GM12874 (cell line): ENCODE measurements at regions not wholly inside any gene's neighbourhood (a gene's known extent, or its start where the extent isn't known, plus 50 kb on each side); places are given as distances from the start of the nearest gene placed in this dataset.

ENCODE experiments used
- TF ChIP-seq, protein P1 (sequence below): IDR thresholded peaks from 2 replicates; pipeline ENCODE4 v1.5.1; 2011; ENCODE audit warnings: low read depth, mild to moderate bottlenecking, control low read depth, low read length, moderate library complexity; ENCODE audit not compliant: insufficient read depth

DNA sequence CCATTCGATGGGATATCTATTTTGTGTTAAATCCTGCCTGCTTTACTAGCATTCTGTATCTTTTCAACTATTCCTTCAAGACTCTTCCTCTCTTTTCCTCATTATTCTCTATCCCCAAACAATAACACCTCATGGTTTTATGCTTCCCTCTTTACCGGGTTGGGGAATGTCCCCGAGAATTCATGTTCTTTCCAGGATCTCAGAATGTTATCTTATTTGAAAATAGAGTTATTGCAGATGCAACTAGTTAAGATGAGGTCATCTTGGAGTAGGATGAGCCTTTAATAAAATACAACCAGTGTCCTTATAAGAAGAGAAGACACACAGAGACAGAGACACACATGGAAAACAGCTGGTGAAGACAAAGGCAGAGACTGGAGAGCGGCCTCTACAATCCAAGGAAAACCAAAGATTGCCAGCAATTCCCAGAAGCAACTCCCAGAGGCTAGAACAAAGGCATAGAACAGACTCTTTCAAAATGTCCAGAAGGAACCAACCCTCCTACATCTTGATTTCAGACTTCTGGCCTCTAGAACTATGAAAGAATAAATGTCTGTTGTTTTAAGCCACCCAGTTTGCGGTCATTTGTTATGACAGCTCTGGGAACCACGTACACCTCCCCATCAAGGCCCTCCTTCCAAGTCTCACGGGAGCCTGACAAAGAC, 126.8 kb upstream of the TNFAIP3 start:
- TF ChIP-seq, protein P1, sequence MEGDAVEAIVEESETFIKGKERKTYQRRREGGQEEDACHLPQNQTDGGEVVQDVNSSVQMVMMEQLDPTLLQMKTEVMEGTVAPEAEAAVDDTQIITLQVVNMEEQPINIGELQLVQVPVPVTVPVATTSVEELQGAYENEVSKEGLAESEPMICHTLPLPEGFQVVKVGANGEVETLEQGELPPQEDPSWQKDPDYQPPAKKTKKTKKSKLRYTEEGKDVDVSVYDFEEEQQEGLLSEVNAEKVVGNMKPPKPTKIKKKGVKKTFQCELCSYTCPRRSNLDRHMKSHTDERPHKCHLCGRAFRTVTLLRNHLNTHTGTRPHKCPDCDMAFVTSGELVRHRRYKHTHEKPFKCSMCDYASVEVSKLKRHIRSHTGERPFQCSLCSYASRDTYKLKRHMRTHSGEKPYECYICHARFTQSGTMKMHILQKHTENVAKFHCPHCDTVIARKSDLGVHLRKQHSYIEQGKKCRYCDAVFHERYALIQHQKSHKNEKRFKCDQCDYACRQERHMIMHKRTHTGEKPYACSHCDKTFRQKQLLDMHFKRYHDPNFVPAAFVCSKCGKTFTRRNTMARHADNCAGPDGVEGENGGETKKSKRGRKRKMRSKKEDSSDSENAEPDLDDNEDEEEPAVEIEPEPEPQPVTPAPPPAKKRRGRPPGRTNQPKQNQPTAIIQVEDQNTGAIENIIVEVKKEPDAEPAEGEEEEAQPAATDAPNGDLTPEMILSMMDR = no peak

DNA sequence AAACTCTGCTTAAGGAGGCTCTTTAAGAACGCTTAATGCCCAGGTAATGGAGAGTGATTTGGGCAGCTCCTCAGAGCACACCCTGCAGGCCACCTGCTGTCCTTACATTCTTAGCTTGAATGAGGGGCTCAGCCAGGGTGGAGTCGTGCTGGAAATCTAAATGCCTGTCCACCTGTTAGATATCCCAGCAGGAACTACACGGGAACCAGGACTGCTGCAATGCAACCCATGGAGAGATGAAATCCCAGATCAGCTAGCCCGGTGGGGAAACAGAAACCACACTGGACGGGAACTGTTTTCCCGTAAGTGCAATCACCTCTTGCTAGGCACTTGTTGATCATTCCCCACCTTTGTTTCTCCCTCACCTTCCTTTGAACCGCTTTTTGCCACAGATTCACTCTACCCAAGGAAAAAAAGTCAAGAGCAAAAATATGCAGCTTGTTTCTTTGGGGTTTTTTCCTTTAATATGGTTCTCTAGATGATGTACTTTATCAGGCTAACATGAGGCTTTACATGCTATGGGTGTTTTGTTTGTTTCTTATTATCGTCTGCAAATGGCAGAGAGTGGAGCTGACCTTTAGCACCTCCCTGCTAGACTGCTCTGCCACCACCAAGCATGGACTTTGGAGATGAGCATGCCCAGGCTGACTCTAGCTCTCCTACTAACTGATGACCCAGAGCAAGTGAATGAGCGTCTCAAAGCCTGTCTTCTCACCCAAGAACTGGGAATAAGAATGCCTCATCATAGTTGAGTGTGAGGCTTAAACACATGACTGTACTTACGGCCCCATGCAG, 125.9 kb upstream of the TNFAIP3 start:
- TF ChIP-seq, protein P1 = peak; percentile 34; the same call in 1 of the 2 replicates

DNA sequence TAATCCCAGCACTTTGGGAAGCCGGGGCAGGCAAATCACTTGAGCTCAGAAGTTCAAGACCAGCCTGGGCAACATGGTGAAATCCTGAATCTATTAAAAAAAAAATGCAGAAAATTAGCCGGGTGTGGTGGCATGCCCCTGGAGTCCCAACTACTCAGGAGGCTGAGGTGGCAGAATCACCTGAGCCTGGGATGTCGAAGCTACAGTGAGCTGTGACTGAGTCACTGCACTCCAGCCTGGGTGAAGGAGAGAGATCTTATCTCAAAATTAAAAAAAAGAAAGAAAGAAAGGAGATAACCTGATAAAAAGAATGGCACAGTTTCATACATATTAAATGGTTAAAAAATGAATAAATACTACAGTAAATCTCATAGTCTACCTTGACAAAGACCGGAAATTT, 123.6 kb upstream of the TNFAIP3 start:
- TF ChIP-seq, protein P1 = no peak

DNA sequence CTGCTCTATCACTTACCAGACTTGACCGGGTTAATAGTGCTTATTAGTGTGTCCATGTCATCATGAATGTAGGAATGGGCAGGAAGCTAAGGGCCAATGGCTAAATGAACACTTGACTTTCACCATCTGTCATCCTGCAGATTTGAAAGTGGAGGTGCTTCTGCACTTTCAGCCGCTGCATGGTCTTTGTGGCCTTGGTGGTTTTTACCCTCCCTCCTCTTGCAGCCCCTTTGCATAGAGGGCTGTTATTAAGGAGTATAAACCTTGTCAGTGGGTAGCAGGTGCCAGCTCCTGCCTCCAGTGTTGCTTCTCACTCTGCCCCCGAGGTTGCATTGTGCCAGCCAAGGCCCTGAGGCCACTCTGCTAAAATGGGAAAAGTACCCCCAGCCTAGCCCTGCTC, 122.2 kb upstream of the TNFAIP3 start:
- TF ChIP-seq, protein P1 = no peak

DNA sequence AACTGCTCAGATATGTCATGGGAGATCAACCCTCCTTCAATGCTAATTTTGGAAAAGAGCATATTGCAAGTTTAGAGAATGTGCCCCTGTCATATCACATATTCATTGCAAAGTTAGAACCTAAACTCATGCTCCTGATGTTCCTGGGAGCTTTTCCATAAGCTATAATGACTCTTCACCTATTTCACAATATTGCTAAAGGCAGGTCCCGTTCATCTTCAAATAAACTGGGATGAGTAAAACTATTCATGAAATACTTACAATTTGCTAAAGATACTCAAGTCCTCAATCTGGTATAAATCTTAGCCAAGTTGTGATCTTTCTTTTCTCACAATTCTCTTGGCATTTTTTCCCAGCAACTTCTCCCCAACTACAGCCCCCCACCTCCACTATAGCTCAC, 121.7 kb upstream of the TNFAIP3 start:
- TF ChIP-seq, protein P1 = no peak

DNA sequence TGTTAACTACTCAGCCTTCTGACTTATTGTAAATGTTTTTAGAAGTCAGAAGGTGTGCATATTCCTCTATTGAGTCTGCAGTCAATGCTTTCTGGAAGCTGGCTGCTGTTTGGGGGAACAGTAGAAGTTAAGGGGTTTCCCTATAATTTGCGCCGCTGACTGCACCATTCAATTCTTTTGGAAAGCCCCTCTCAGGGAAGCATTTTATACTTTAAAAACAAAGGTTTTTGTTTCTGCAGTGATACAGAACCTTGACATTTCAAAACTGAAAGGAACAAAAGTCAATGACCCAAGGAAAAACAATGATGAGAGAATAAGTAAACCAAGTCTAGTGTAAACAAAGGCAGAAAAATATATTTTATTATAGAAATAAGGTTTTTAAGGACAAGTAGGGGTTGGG, 120.8 kb upstream of the TNFAIP3 start:
- TF ChIP-seq, protein P1 = no peak

DNA sequence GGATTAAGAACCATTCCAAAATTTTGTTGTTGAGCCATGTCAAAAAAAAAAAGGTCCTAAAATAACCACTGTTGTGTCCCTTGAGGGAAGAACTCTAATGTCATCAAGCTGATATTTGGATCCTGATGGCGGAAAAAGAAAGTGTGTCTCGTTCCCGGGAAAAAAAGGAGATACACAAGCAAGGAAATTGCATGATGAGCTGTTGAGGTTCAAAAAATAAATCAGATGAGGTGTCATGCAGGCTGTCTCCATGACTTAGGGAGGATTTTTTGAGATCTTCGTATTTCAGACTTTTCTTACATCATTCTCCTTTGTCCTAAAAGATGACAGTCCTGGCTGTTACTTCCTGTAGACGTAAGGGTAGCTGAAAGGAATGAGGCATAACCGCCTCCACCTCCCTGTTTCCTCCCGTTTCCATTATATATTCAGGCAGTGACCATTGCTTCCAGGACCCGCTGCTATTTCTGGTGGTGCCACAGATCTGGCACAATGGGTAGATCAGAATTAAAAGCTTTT, 117.3 kb upstream of the TNFAIP3 start:
- TF ChIP-seq, protein P1 = no peak
